Liver (tissue), 8 donors: ENCODE measurements at regions not wholly inside any gene's neighbourhood (a gene's known extent, or its start where the extent isn't known, plus 50 kb on each side); places are given as distances from the start of the nearest gene placed in this dataset.

Experiments used
- DNase-seq: peaks from one replicate; pipeline ENCODE4 v3.0.0-alpha.2; 2017; ENCODE audit warnings: low spot score
- H3K27ac ChIP-seq, 2 donors: one replicate each; pipeline ENCODE4 v1.7.0; 2013; ENCODE audit warnings: inconsistent platforms in 2 of 2, low read length in 2 of 2, control low read depth in 1 of 2, low read depth in 1 of 2, mild to moderate bottlenecking in 1 of 2
- H3K27me3 ChIP-seq, 4 donors: one replicate each; pipeline versions ENCODE4 v1.6.1 to v1.7.0; 2013; ENCODE audit warnings: low read length in 3 of 4, inconsistent platforms in 1 of 4, mild to moderate bottlenecking in 1 of 4, moderate library complexity in 1 of 4; ENCODE audit not compliant: control insufficient read depth in 4 of 4, insufficient read depth in 4 of 4
- H3K36me3 ChIP-seq, 4 donors: one replicate each; pipeline versions ENCODE4 v1.6.1 to v1.7.0; 2013; ENCODE audit warnings: low read length in 3 of 4, mild to moderate bottlenecking in 3 of 4, low read depth in 1 of 4, moderate library complexity in 1 of 4; ENCODE audit not compliant: control insufficient read depth in 4 of 4, insufficient read depth in 3 of 4
- H3K4me1 ChIP-seq, 4 donors: one replicate each; pipeline versions ENCODE4 v1.6.1 to v1.7.0; 2013; ENCODE audit warnings: low read length in 3 of 4, mild to moderate bottlenecking in 3 of 4, moderate library complexity in 1 of 4; ENCODE audit not compliant: control insufficient read depth in 4 of 4, insufficient read depth in 4 of 4
- H3K4me3 ChIP-seq, 3 donors: one replicate each; pipeline versions ENCODE4 v1.6.1 to v1.7.0; 2013; ENCODE audit warnings: low read length in 3 of 3, control low read depth in 1 of 3, low read depth in 1 of 3, mild to moderate bottlenecking in 1 of 3
- H3K9ac ChIP-seq, 2 donors: one replicate each; pipeline ENCODE4 v1.7.0; 2013; ENCODE audit warnings: low read length in 2 of 2, mild to moderate bottlenecking in 2 of 2, moderate library complexity in 2 of 2, control low read depth in 1 of 2, low read depth in 1 of 2
- H3K9me3 ChIP-seq, 4 donors: one replicate each; pipeline versions ENCODE4 v1.6.1 to v1.7.0; 2013; ENCODE audit warnings: low read length in 3 of 4; ENCODE audit not compliant: control insufficient read depth in 4 of 4
- EGR1 ChIP-seq, 2 donors: IDR thresholded peaks; 2 replicates each; pipeline ENCODE4 v1.6.1; 2016 to 2018; ENCODE audit warnings: antibody characterized with exemption in 2 of 2, low read depth in 2 of 2
- FOXA1 ChIP-seq: IDR thresholded peaks from 2 replicates; pipeline ENCODE4 v1.6.1; 2016; ENCODE audit warnings: antibody characterized with exemption
- FOXA2 ChIP-seq: IDR thresholded peaks from 2 replicates; pipeline ENCODE4 v1.6.1; 2016; ENCODE audit warnings: antibody characterized with exemption
- GABPA ChIP-seq, 2 donors: IDR thresholded peaks in 1 of 2; conservative IDR thresholded peaks in 1 of 2; 2 replicates each; pipeline ENCODE4 v1.6.1; 2016; ENCODE audit warnings: antibody characterized with exemption in 2 of 2, mild to moderate bottlenecking in 1 of 2, moderate library complexity in 1 of 2
- HNF4A ChIP-seq, 2 donors: conservative IDR thresholded peaks; 2 replicates each; pipeline ENCODE4 v1.6.1; 2016; ENCODE audit warnings: antibody characterized with exemption in 2 of 2, mild to moderate bottlenecking in 2 of 2
- HNF4G ChIP-seq: IDR thresholded peaks from 2 replicates; pipeline ENCODE4 v1.6.1; 2016; ENCODE audit warnings: antibody characterized with exemption
- JUND ChIP-seq, 2 donors: IDR thresholded peaks; 2 replicates each; pipeline ENCODE4 v1.6.1; 2016; ENCODE audit warnings: antibody characterized with exemption in 2 of 2
- NR2F2 ChIP-seq: IDR thresholded peaks from 2 replicates; pipeline ENCODE4 v1.6.1; 2016; ENCODE audit warnings: antibody characterized with exemption
- RAD21 ChIP-seq, 2 donors: IDR thresholded peaks; 2 replicates each; pipeline ENCODE4 v1.6.1; 2016; ENCODE audit warnings: antibody characterized with exemption in 2 of 2, mild to moderate bottlenecking in 2 of 2
- RXRA ChIP-seq, 2 donors: IDR thresholded peaks; 2 replicates each; pipeline ENCODE4 v1.6.1; 2017 to 2018; ENCODE audit warnings: antibody characterized with exemption in 2 of 2, mild to moderate bottlenecking in 1 of 2
- SP1 ChIP-seq: IDR thresholded peaks from 2 replicates; pipeline ENCODE4 v1.6.1; 2018; ENCODE audit warnings: antibody characterized with exemption, mild to moderate bottlenecking
- TAF1 ChIP-seq: conservative IDR thresholded peaks from 2 replicates; pipeline ENCODE4 v1.6.1; 2016; ENCODE audit warnings: antibody characterized with exemption, mild to moderate bottlenecking
- YY1 ChIP-seq: IDR thresholded peaks from 2 replicates; pipeline ENCODE4 v1.6.1; 2016; ENCODE audit warnings: antibody characterized with exemption, mild to moderate bottlenecking
- WGBS: extraction: QIAGEN DNeasy Blood & Tissue Kit; methylation state at CpG from one replicate; pipeline ENCODE4 v1.1.7; 2013; 5-methylcytosine and 5-hydroxymethylcytosine counted together
- TF ChIP-seq, protein P1 (sequence below): fragments of 150-350 bp; IDR thresholded peaks from 2 replicates; pipeline ENCODE4 v1.5.1; 2017; ENCODE audit warnings: improper control_type of control experiment, low read depth, low read length; ENCODE audit not compliant: missing input control
- TF ChIP-seq, protein P2 (sequence below): IDR thresholded peaks from 2 replicates; pipeline ENCODE4 v1.6.1; 2016; ENCODE audit warnings: antibody characterized with exemption
- TF ChIP-seq, protein P3 (sequence below): IDR thresholded peaks from 2 replicates; pipeline ENCODE4 v1.6.1; 2016; ENCODE audit warnings: antibody characterized with exemption
- TF ChIP-seq, protein P4 (sequence below): IDR thresholded peaks from 2 replicates; pipeline ENCODE4 v1.6.1; 2016; ENCODE audit warnings: antibody characterized with exemption
- TF ChIP-seq, protein P5 (sequence below): IDR thresholded peaks from 2 replicates; pipeline ENCODE4 v1.6.1; 2016; ENCODE audit warnings: antibody characterized with exemption, mild to moderate bottlenecking
- donor health status: healthy.
- donor health status: healthy.
- donor health status: healthy.
- donor health status: healthy.
- donor health status: healthy.

DNA sequence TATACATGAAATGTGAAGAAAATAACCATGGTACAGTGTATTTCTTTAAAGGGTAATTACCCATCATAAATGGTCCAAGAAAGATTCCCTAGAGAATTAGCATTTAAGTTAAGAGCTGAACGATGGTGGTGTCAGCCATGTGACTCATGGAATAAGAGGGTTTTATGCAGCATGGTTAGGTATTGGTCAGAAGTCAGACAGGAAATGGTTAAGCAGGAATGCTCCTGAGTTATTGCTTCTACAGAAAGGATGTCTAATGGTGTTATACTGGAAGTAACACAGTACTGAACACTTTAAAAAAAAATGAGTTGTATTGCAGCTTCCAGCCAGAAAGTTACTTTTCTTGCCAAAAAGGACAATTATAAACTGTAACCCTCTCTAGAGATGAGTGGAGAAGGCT, 72.7 kb upstream of the UBE2E3 start:
- Histone ChIP-seq H3K27me3 (no peaks in the 10 kb centered on the region), H3K9me3 (no peaks in the 10 kb centered on the region), H3K36me3 (no peaks in the 10 kb centered on the region), H3K9ac (no peak overlapping the region), H3K4me1 (no peaks in the 10 kb centered on the region), H3K27ac (no peak overlapping the region), H3K4me3 (no peak overlapping the region)
- DNase-seq = no peak
- no peak for TF ChIP-seq GABPA (IDR thresholded peaks at IDR 0.05 in 1 of 2, conservative IDR thresholded peaks at IDR 0.05 in 1 of 2)
- no peak for TF ChIP-seq HNF4A (conservative IDR thresholded peaks at IDR 0.05)
- TF ChIP-seq, protein P1, sequence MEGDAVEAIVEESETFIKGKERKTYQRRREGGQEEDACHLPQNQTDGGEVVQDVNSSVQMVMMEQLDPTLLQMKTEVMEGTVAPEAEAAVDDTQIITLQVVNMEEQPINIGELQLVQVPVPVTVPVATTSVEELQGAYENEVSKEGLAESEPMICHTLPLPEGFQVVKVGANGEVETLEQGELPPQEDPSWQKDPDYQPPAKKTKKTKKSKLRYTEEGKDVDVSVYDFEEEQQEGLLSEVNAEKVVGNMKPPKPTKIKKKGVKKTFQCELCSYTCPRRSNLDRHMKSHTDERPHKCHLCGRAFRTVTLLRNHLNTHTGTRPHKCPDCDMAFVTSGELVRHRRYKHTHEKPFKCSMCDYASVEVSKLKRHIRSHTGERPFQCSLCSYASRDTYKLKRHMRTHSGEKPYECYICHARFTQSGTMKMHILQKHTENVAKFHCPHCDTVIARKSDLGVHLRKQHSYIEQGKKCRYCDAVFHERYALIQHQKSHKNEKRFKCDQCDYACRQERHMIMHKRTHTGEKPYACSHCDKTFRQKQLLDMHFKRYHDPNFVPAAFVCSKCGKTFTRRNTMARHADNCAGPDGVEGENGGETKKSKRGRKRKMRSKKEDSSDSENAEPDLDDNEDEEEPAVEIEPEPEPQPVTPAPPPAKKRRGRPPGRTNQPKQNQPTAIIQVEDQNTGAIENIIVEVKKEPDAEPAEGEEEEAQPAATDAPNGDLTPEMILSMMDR = no peak
- TF ChIP-seq RXRA (IDR thresholded peaks at IDR 0.05) = no peak
- TF ChIP-seq, protein P2, sequence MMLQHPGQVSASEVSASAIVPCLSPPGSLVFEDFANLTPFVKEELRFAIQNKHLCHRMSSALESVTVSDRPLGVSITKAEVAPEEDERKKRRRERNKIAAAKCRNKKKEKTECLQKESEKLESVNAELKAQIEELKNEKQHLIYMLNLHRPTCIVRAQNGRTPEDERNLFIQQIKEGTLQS = no peak
- no peak for TF ChIP-seq YY1
- TF ChIP-seq, protein P3, sequence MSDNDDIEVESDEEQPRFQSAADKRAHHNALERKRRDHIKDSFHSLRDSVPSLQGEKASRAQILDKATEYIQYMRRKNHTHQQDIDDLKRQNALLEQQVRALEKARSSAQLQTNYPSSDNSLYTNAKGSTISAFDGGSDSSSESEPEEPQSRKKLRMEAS = no peak
- TF ChIP-seq HNF4G = no peak
- TF ChIP-seq RAD21 (IDR thresholded peaks at IDR 0.05) = no peak
- no peak for TF ChIP-seq JUND (IDR thresholded peaks at IDR 0.05)
- TF ChIP-seq NR2F2 = no peak
- TF ChIP-seq, protein P4, sequence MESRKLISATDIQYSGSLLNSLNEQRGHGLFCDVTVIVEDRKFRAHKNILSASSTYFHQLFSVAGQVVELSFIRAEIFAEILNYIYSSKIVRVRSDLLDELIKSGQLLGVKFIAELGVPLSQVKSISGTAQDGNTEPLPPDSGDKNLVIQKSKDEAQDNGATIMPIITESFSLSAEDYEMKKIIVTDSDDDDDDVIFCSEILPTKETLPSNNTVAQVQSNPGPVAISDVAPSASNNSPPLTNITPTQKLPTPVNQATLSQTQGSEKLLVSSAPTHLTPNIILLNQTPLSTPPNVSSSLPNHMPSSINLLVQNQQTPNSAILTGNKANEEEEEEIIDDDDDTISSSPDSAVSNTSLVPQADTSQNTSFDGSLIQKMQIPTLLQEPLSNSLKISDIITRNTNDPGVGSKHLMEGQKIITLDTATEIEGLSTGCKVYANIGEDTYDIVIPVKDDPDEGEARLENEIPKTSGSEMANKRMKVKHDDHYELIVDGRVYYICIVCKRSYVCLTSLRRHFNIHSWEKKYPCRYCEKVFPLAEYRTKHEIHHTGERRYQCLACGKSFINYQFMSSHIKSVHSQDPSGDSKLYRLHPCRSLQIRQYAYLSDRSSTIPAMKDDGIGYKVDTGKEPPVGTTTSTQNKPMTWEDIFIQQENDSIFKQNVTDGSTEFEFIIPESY = no peak
- TF ChIP-seq FOXA2 = no peak
- TF ChIP-seq, protein P5, sequence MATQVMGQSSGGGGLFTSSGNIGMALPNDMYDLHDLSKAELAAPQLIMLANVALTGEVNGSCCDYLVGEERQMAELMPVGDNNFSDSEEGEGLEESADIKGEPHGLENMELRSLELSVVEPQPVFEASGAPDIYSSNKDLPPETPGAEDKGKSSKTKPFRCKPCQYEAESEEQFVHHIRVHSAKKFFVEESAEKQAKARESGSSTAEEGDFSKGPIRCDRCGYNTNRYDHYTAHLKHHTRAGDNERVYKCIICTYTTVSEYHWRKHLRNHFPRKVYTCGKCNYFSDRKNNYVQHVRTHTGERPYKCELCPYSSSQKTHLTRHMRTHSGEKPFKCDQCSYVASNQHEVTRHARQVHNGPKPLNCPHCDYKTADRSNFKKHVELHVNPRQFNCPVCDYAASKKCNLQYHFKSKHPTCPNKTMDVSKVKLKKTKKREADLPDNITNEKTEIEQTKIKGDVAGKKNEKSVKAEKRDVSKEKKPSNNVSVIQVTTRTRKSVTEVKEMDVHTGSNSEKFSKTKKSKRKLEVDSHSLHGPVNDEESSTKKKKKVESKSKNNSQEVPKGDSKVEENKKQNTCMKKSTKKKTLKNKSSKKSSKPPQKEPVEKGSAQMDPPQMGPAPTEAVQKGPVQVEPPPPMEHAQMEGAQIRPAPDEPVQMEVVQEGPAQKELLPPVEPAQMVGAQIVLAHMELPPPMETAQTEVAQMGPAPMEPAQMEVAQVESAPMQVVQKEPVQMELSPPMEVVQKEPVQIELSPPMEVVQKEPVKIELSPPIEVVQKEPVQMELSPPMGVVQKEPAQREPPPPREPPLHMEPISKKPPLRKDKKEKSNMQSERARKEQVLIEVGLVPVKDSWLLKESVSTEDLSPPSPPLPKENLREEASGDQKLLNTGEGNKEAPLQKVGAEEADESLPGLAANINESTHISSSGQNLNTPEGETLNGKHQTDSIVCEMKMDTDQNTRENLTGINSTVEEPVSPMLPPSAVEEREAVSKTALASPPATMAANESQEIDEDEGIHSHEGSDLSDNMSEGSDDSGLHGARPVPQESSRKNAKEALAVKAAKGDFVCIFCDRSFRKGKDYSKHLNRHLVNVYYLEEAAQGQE = no peak
- no peak for TF ChIP-seq FOXA1
- TF ChIP-seq SP1 = no peak
- no peak for TF ChIP-seq TAF1
- 71% methylated on average over 1 of the region's 1 CpG for WGBS

DNA sequence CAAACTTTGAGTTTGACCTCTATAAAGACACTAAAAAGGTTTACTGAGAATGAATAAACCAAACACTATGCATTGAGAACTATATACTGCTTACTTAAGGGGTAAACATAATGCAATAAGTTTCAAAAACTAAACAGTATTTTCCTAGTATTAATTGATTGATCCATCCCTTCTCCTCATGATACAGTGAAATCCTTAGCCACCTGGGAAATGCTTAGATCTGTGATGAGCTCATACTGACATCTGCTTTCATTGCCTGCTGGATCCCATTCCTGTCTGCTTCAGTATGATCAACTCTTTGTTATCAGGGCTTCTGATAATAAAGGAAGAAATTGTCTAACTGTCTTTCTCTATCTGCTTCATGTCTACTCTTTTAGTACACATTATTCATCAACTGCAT, 74.9 kb upstream of the UBE2E3 start:
- no peak overlapping the region for H3K27ac ChIP-seq
- H3K36me3 ChIP-seq = no peaks in the 10 kb centered on the region
- H3K9me3 ChIP-seq = no peaks in the 10 kb centered on the region
- TF ChIP-seq, protein P3 = no peak
- no peak for TF ChIP-seq SP1
- TF ChIP-seq HNF4A (conservative IDR thresholded peaks at IDR 0.05) = no peak
- TF ChIP-seq, protein P5 = no peak
- TF ChIP-seq, protein P4 = no peak
- TF ChIP-seq HNF4G = no peak
- no peak for TF ChIP-seq FOXA1
- TF ChIP-seq, protein P2 = no peak
- TF ChIP-seq RAD21 (IDR thresholded peaks at IDR 0.05) = no peak
- no peak for TF ChIP-seq EGR1 (IDR thresholded peaks at IDR 0.05; ENCODE audit: low read depth in 2 of 2)

More for the DNA sequence above, 74.9 kb upstream of the UBE2E3 start:
- Histone ChIP-seq H3K27me3 (no peaks in the 10 kb centered on the region), H3K4me1 (no peaks in the 10 kb centered on the region), H3K4me3 (no peak overlapping the region), H3K9ac (no peak overlapping the region)
- DNase-seq = no peak
